Neural crest cell (in vitro differentiated cells): ENCODE measurements at regions not wholly inside any gene's neighbourhood (a gene's known extent, or its start where the extent isn't known, plus 50 kb on each side); places are given as distances from the start of the nearest gene placed in this dataset.

Source experiments
- DNase-seq: peaks from one replicate; pipeline ENCODE4 v3.0.0; 2021; ENCODE audit warnings: low read depth, mixed read lengths, low spot score
- H3K27ac Mint-ChIP-seq: one replicate; pipeline ENCODE4 v1.8.0; 2021; ENCODE audit warnings: mild to moderate bottlenecking, mixed read lengths; ENCODE audit not compliant: unreplicated experiment
- H3K27me3 Mint-ChIP-seq: 2 replicates; pipeline ENCODE4 v1.8.0; 2021; ENCODE audit warnings: low read depth, mild to moderate bottlenecking, mixed read lengths
- H3K36me3 Mint-ChIP-seq: 2 replicates; pipeline ENCODE4 v1.8.0; 2021; ENCODE audit warnings: low read depth, mild to moderate bottlenecking, mixed read lengths
- H3K4me1 Mint-ChIP-seq: 2 replicates; pipeline ENCODE4 v1.8.0; 2021; ENCODE audit warnings: mixed read lengths
- H3K4me3 Mint-ChIP-seq: one replicate; pipeline ENCODE4 v1.8.0; 2021; ENCODE audit warnings: mild to moderate bottlenecking, mixed read lengths
- H3K9me3 Mint-ChIP-seq: 2 replicates; pipeline ENCODE4 v1.8.0; 2021; ENCODE audit warnings: mixed read lengths
- TF ChIP-seq, protein P1 (sequence below): fragments of 200-600 bp; sonication (generic); conservative IDR thresholded peaks from 2 replicates; pipeline ENCODE4 v1.5.0; 2021; ENCODE audit warnings: antibody characterized with exemption, mild to moderate bottlenecking

DNA sequence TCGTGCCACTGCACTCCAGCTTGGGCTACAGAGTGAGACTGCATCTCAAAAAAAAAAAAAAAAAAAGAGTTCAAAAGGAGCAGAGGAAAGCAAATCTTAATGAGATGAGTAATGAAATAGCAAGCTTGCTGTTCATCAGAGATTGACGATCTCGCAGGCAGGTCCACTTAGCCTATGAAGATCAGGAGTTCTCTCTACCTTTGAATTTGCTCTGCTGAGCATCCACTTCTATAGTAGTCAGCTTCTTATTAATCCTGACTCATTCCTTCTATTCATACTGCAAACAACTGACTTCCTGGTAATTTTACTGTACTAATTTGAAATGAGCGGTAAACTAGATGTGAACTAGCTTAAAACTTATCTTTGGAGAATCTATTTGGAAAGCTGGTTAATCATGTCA lies 1014.6 kb downstream of the GATA3 start:
- DNase-seq: no peak
- no peak overlapping the region for H3K4me3 Mint-ChIP-seq
- no peaks in the 10 kb centered on the region for H3K4me1 Mint-ChIP-seq
- TF ChIP-seq, protein P1, sequence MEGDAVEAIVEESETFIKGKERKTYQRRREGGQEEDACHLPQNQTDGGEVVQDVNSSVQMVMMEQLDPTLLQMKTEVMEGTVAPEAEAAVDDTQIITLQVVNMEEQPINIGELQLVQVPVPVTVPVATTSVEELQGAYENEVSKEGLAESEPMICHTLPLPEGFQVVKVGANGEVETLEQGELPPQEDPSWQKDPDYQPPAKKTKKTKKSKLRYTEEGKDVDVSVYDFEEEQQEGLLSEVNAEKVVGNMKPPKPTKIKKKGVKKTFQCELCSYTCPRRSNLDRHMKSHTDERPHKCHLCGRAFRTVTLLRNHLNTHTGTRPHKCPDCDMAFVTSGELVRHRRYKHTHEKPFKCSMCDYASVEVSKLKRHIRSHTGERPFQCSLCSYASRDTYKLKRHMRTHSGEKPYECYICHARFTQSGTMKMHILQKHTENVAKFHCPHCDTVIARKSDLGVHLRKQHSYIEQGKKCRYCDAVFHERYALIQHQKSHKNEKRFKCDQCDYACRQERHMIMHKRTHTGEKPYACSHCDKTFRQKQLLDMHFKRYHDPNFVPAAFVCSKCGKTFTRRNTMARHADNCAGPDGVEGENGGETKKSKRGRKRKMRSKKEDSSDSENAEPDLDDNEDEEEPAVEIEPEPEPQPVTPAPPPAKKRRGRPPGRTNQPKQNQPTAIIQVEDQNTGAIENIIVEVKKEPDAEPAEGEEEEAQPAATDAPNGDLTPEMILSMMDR: no peak
- H3K27me3 Mint-ChIP-seq: peaks cover 33% of the 10 kb centered on the region
- H3K36me3 Mint-ChIP-seq: no peaks in the 10 kb centered on the region
- H3K9me3 Mint-ChIP-seq: no peaks in the 10 kb centered on the region
- H3K27ac Mint-ChIP-seq: no peak overlapping the region

GRCh38 chr10:9075420-9075819 lies 1020.9 kb downstream of the GATA3 start:
- Mint-ChIP-seq H3K36me3 (no peaks in the 10 kb centered on the region), H3K4me1 (no peaks in the 10 kb centered on the region), H3K27me3 (peaks cover 70% of the 10 kb centered on the region), H3K9me3 (no peaks in the 10 kb centered on the region), H3K4me3 (no peak overlapping the region), H3K27ac (no peak overlapping the region)
- TF ChIP-seq, protein P1: no peak
- DNase-seq: no peak

- TF ChIP-seq, protein P1: no peak
- Mint-ChIP-seq H3K4me1 (no peaks in the 10 kb centered on the region), H3K4me3 (no peak overlapping the region), H3K27ac (no peak overlapping the region), H3K9me3 (no peaks in the 10 kb centered on the region), H3K36me3 (no peaks in the 10 kb centered on the region), H3K27me3 (peaks cover 70% of the 10 kb centered on the region)
- no peak for DNase-seq
These were observed 1021.6 kb downstream of the GATA3 start for GRCh38 chr10:9076066-9076465.

- TF ChIP-seq, protein P1: no peak
- Mint-ChIP-seq H3K4me1 (no peaks in the 10 kb centered on the region), H3K27ac (no peak overlapping the region), H3K36me3 (no peaks in the 10 kb centered on the region), H3K27me3 (peaks cover 76% of the 10 kb centered on the region), H3K9me3 (no peaks in the 10 kb centered on the region), H3K4me3 (no peak overlapping the region)
- no peak for DNase-seq
These were observed 1026.8 kb downstream of the GATA3 start for GRCh38 chr10:9081253-9081652.

GRCh38 chr10:9081961-9082360 lies 1027.5 kb downstream of the GATA3 start:
- TF ChIP-seq, protein P1: no peak
- Mint-ChIP-seq H3K36me3 (no peaks in the 10 kb centered on the region), H3K4me3 (no peak overlapping the region), H3K27me3 (peaks cover 69% of the 10 kb centered on the region), H3K9me3 (no peaks in the 10 kb centered on the region), H3K27ac (no peak overlapping the region), H3K4me1 (no peaks in the 10 kb centered on the region)
- no peak for DNase-seq
